Adrenal gland (tissue), 5 donors: ENCODE measurements at regions not wholly inside any gene's neighbourhood (a gene's known extent, or its start where the extent isn't known, plus 50 kb on each side); places are given as distances from the start of the nearest gene placed in this dataset.
A peak's percentile ranks its signal among the peaks of the same experiment; 100 is the strongest.

Source experiments
- CTCF ChIP-seq, 6 experiments: fragments of 450-650 bp in 4 of 6; fragments of 200-600 bp in 2 of 6; sonication (generic) in 1 of 6; IDR thresholded peaks; 1 replicate in 5 of 6; 2 replicates in 1 of 6; pipeline versions ENCODE4 v1.5.1 to v1.8.0; 2016 to 2021; ENCODE audit warnings: antibody characterized with exemption in 6 of 6, mild to moderate bottlenecking in 2 of 6, moderate library complexity in 1 of 6
- POLR2A ChIP-seq, 2 donors: fragments of 450-650 bp; IDR thresholded peaks; one replicate each; pipeline ENCODE4 v1.6.1; 2017; ENCODE audit warnings: antibody characterized with exemption in 2 of 2, mild to moderate bottlenecking in 2 of 2, moderate library complexity in 1 of 2
- donor health status: DM: no; HTN: no; CAD: no.

- TF ChIP-seq CTCF (IDR thresholded peaks at IDR 0.05) (peak in 5 of 6 experiments; percentile 36 to 60 (median 49)), POLR2A (IDR thresholded peaks at IDR 0.05) (no peak)
Observed at GRCh38 chr21:14862794-14863720, 201.7 kb downstream of the NRIP1 start.
